ENCODE measurements at regions not wholly inside any gene's neighbourhood (a gene's known extent, or its start where the extent isn't known, plus 50 kb on each side); places are given as distances from the start of the nearest gene placed in this dataset.
"Not testable (repeated sequence)": the region's sequence is repeated elsewhere in the genome, so short reads cannot be mapped to it uniquely, and the experiment has no call there.

- DNase-seq, result no peak
Measured at GRCh38 chr3:16056217-16056616, 118.3 kb upstream of the GALNT15 start.

- no peak for DNase-seq
Measured at GRCh38 chr3:16058521-16058920, 116.0 kb upstream of the GALNT15 start.

- DNase-seq, result no peak
Measured at GRCh38 chr3:16059081-16059537, 115.4 kb upstream of the GALNT15 start.

- no peak for DNase-seq
Measured at GRCh38 chr3:16059711-16060357, 114.6 kb upstream of the GALNT15 start.

- DNase-seq, result no peak
Measured at GRCh38 chr3:16060358-16060852, 114.1 kb upstream of the GALNT15 start.

GRCh38 chr3:16060945-16061344, 113.5 kb upstream of the GALNT15 start:
- DNase-seq, result no peak

- DNase-seq, result no peak
Measured at GRCh38 chr3:16061491-16061890, 113.0 kb upstream of the GALNT15 start.

- no peak for DNase-seq
Measured at GRCh38 chr3:16063603-16064002, 110.9 kb upstream of the GALNT15 start.

- no peak for DNase-seq
Measured at GRCh38 chr3:16064642-16065414, 109.7 kb upstream of the GALNT15 start.

GRCh38 chr3:16066545-16066944, 107.9 kb upstream of the GALNT15 start:
- DNase-seq, result no peak

- no peak for DNase-seq
Measured at GRCh38 chr3:16066975-16067374, 107.5 kb upstream of the GALNT15 start.

GRCh38 chr3:16067837-16068471, 106.5 kb upstream of the GALNT15 start:
- DNase-seq, result no peak

- DNase-seq, result no peak
Measured at GRCh38 chr3:16069149-16069922, 105.1 kb upstream of the GALNT15 start.

GRCh38 chr3:16070707-16071106, 103.8 kb upstream of the GALNT15 start:
- no peak for DNase-seq

- DNase-seq, result peak; percentile 3
Measured at GRCh38 chr3:16071206-16071605, 103.3 kb upstream of the GALNT15 start.

- no peak for DNase-seq
Measured at GRCh38 chr3:16072420-16073110, 101.9 kb upstream of the GALNT15 start.

- no peak for DNase-seq
Measured at GRCh38 chr3:16073203-16073602, 101.3 kb upstream of the GALNT15 start.

GRCh38 chr3:16073990-16074671, 100.3 kb upstream of the GALNT15 start:
- DNase-seq, result not testable (repeated sequence)

- DNase-seq, result no peak
Measured at GRCh38 chr3:16075647-16076046, 98.8 kb upstream of the GALNT15 start.

GRCh38 chr3:16076564-16076963, 97.9 kb upstream of the GALNT15 start:
- no peak for DNase-seq

- DNase-seq, result not testable (repeated sequence)
Measured at GRCh38 chr3:16077146-16077545, 97.3 kb upstream of the GALNT15 start.

- not testable (repeated sequence) for DNase-seq
Measured at GRCh38 chr3:16077681-16078080, 96.8 kb upstream of the GALNT15 start.
